Retinal pigment epithelial cell (primary cell): ENCODE measurements at regions not wholly inside any gene's neighbourhood (a gene's known extent, or its start where the extent isn't known, plus 50 kb on each side); places are given as distances from the start of the nearest gene placed in this dataset.

Experiments used
- DNase-seq: peaks from one replicate; pipeline ENCODE4 v3.0.0-alpha.2; 2010; ENCODE audit warnings: low read depth
- H3K4me3 ChIP-seq: 2 replicates; pipeline ENCODE4 v1.5.1; 2011; ENCODE audit warnings: mild to moderate bottlenecking, low read length, control low read depth, moderate library complexity
- TF ChIP-seq, protein P1 (sequence below): conservative IDR thresholded peaks from 2 replicates; pipeline ENCODE4 v1.5.1; 2011; ENCODE audit warnings: low read depth, low read length, control low read depth, inconsistent platforms

DNA sequence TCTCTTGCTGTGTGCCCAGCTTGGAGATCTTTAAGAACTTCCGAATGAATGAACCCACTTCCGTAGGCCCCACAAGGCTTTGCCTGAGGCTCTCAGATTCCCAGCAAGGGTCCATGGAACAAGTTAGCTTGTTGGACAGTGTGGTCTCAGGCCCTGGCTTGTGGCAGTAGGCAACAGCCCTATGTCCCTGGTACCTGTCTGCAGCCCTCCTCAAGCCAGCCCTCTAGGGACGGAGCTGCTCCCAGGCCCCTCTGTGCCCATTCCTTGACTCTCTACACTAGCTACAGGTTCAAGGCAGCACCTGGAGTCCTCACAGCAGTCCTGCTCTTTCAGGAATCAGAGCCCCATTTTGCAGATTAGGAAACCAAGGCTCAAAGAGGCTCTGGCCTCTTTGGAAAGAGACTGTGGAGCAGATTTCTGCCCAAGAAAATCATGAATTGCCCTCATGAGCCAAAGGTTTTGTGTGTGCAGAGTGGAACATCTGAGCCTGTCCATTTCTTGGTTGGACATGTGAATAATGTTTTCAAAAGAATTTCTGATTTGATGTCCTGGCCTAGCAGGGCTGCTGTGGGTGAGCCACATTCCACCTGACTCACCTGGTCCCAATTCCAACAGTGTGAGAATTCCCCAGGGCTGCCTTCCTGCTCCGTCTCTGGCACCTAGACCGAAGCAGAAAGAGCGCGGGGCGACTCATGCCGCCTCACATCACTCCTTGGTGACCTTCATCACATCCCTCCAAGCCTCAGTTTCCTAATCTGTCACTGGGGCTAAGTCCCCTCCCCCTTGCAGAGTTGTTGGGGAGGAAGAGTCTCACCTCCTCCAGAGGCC lies 131.7 kb downstream of the BARX1 start:
- H3K4me3 ChIP-seq: no peak overlapping the region
- TF ChIP-seq, protein P1, sequence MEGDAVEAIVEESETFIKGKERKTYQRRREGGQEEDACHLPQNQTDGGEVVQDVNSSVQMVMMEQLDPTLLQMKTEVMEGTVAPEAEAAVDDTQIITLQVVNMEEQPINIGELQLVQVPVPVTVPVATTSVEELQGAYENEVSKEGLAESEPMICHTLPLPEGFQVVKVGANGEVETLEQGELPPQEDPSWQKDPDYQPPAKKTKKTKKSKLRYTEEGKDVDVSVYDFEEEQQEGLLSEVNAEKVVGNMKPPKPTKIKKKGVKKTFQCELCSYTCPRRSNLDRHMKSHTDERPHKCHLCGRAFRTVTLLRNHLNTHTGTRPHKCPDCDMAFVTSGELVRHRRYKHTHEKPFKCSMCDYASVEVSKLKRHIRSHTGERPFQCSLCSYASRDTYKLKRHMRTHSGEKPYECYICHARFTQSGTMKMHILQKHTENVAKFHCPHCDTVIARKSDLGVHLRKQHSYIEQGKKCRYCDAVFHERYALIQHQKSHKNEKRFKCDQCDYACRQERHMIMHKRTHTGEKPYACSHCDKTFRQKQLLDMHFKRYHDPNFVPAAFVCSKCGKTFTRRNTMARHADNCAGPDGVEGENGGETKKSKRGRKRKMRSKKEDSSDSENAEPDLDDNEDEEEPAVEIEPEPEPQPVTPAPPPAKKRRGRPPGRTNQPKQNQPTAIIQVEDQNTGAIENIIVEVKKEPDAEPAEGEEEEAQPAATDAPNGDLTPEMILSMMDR: no peak
- no peak for DNase-seq

DNA sequence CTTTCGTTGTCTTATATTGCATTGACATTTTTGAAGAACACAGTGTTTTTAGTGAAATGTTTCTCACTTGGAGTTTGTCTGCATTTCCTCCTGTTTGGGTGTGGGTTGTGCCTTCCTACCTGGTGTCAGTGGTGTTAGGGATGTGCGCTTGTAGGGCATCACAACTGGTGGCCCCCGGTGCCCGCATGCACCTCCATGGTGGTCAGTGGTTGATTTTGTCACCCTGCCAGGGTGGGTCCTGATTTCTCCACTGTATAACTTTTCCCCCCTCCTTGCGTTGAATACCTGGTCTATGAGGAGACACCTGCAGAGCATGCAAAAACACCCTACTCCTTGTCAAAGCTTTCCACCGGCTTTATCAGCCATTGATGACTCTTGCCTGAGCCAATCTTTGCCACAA lies 132.9 kb downstream of the BARX1 start:
- no peak for DNase-seq
- TF ChIP-seq, protein P1: no peak
- H3K4me3 ChIP-seq: no peak overlapping the region

DNA sequence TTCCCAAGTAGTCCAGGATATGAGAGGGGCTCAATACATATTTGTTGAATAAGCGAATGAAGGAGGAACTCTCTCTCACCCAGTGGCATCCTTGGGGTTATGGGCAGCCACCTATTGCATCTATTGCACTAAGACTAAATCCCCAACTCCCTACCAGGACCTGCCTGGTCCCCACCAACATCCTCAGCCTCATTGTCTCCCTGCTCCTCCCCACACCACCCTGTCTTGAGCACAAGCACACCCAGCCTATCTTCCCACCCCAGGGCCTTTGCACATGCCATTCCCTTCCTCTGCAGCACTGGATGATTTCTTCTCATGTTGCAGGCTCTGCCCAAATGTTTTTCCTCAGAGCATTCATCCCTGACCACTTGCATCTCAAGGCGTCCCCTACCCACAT lies 133.8 kb downstream of the BARX1 start:
- TF ChIP-seq, protein P1: no peak
- DNase-seq: no peak
- H3K4me3 ChIP-seq: no peak overlapping the region

DNA sequence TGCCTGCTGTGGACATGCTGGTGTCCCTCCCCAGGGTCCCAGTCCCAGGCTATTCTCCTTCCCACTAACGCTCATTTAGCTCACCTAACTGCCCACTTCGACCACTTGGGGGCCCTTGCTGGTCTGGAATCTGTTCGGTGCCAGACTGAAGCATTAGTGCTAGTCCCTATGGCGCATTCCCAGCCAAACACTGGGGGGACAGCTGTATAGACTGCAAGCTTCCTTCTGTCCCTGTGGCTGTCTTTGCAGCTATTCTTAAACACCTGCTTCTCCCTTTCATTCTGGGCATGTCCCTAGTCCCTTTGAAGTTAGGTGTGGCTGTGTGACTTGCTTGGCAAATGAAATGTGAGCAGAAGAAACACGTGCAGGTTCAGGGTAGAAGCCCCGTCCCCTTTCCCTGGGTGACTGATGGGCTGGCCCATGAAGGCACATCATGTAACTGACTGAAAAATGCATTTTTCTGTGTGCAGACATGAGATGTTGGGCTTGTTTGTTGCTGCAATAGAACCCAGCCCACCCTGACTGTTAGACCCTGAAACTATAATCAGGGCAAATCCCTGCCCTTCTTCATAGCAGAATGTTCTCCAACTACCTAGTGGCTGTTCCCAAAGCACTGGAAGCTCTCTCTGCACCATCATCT lies 134.4 kb downstream of the BARX1 start:
- DNase-seq: no peak
- H3K4me3 ChIP-seq: no peak overlapping the region
- TF ChIP-seq, protein P1: peak; percentile 34

DNA sequence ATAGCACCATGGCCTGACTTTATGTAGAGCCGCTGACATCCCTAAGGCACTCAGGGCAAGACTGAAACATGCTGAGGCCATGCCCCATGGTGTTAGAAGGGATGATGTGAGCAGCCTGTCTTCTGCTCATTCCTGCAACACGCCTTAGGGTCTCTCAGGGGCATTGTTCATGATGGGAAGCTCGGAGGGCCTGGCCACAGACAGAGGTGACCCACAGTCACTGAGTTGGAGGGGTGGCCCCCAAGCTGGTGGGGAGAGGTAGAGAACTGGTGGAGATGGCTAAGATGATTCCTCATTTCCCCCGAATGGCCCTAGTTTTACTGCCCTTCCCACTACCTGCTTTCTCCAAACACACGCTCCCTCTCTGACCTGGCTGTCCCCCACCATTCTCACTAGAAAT lies 135.2 kb downstream of the BARX1 start:
- DNase-seq: no peak
- H3K4me3 ChIP-seq: no peak overlapping the region
- TF ChIP-seq, protein P1: no peak

DNA sequence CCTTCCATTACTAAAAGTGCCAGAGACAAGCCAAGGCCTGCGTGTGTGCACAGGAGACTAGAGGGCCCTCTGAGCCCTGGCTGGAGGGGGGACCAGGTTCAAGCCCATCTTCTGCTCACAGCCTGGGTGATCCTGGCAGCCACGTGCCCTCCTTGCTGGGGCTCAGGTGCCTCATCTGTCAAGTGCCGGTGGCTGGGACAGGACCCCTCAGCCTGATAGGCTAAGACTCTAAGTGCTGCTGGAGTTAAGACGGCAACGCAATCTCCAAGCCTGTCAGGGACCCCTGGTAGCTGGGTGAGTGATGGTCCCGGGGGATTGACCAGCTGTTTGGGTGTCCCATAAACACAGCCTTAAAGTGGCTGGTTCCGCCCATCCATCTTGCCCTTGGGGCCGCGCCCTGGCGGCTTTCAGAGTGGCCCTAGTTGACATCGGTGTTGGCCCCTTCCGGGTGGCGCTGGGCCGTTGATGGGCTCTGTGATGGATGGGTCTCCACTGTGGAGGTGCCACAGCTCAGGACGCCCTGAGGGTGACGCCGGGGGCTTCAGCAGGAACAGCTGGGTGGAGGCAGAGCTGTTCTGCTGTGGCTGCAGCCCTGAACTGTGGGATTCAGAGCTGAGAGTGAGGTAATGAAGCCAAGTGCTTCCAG lies 136.2 kb downstream of the BARX1 start:
- H3K4me3 ChIP-seq: no peak overlapping the region
- no peak for DNase-seq
- TF ChIP-seq, protein P1: no peak
